T-helper 2 cell treated with Interferon-gamma antibody and Interleukin-4, amounts not matched to agents 5 μg/mL and 100 μg/mL, for 36 hours (primary cell): ENCODE measurements at regions not wholly inside any gene's neighbourhood (a gene's known extent, or its start where the extent isn't known, plus 50 kb on each side); places are given as distances from the start of the nearest gene placed in this dataset.

Source experiments
- DNase-seq: peaks from one replicate; pipeline ENCODE4 v3.0.0; 2021; ENCODE audit warnings: low spot score
- H3K27ac Mint-ChIP-seq: one replicate; pipeline ENCODE4 v1.8.0; 2021; ENCODE audit warnings: mild to moderate bottlenecking, mixed read lengths
- H3K27me3 Mint-ChIP-seq: one replicate; pipeline ENCODE4 v1.8.0; 2021; ENCODE audit warnings: low read depth, mixed read lengths
- H3K36me3 Mint-ChIP-seq: one replicate; pipeline ENCODE4 v1.8.0; 2021; ENCODE audit warnings: low read depth, mixed read lengths
- H3K4me1 Mint-ChIP-seq: one replicate; pipeline ENCODE4 v1.8.0; 2021; ENCODE audit warnings: low read depth, mixed read lengths
- H3K4me3 Mint-ChIP-seq: one replicate; pipeline ENCODE4 v1.8.0; 2022; ENCODE audit warnings: mild to moderate bottlenecking, moderate library complexity, mixed read lengths
- H3K9me3 Mint-ChIP-seq: one replicate; pipeline ENCODE4 v1.8.0; 2021; ENCODE audit warnings: mixed read lengths

- no peaks in the 10 kb centered on the region for H3K4me1 Mint-ChIP-seq
- no peak for DNase-seq
- no peaks in the 10 kb centered on the region for H3K36me3 Mint-ChIP-seq
- H3K9me3 Mint-ChIP-seq = no peaks in the 10 kb centered on the region
- no peak overlapping the region for H3K4me3 Mint-ChIP-seq
- H3K27ac Mint-ChIP-seq = no peak overlapping the region
- H3K27me3 Mint-ChIP-seq = peaks cover 34% of the 10 kb centered on the region
Observed at GRCh38 chr1:11338284-11338924, 65.4 kb downstream of the UBIAD1 start.

- no peak for DNase-seq
- no peaks in the 10 kb centered on the region for H3K36me3 Mint-ChIP-seq
- H3K4me1 Mint-ChIP-seq = no peaks in the 10 kb centered on the region
- no peak overlapping the region for H3K27ac Mint-ChIP-seq
- no peaks in the 10 kb centered on the region for H3K9me3 Mint-ChIP-seq
- peaks cover 34% of the 10 kb centered on the region for H3K27me3 Mint-ChIP-seq
- H3K4me3 Mint-ChIP-seq = no peak overlapping the region
Observed at GRCh38 chr1:11339346-11340232, 66.6 kb downstream of the UBIAD1 start.

GRCh38 chr1:11340233-11340632 lies 67.2 kb downstream of the UBIAD1 start:
- peaks cover 34% of the 10 kb centered on the region for H3K27me3 Mint-ChIP-seq
- H3K27ac Mint-ChIP-seq = no peak overlapping the region
- no peak for DNase-seq
- no peaks in the 10 kb centered on the region for H3K4me1 Mint-ChIP-seq
- no peaks in the 10 kb centered on the region for H3K36me3 Mint-ChIP-seq
- no peak overlapping the region for H3K4me3 Mint-ChIP-seq
- no peaks in the 10 kb centered on the region for H3K9me3 Mint-ChIP-seq

GRCh38 chr1:11341901-11342552 lies 69.0 kb downstream of the UBIAD1 start:
- H3K36me3 Mint-ChIP-seq = no peaks in the 10 kb centered on the region
- H3K4me3 Mint-ChIP-seq = no peak overlapping the region
- H3K27me3 Mint-ChIP-seq = peaks cover 34% of the 10 kb centered on the region
- H3K27ac Mint-ChIP-seq = no peak overlapping the region
- H3K9me3 Mint-ChIP-seq = no peaks in the 10 kb centered on the region
- no peak for DNase-seq
- H3K4me1 Mint-ChIP-seq = no peaks in the 10 kb centered on the region

- H3K36me3 Mint-ChIP-seq = no peaks in the 10 kb centered on the region
- H3K27ac Mint-ChIP-seq = no peak overlapping the region
- H3K4me1 Mint-ChIP-seq = no peaks in the 10 kb centered on the region
- no peak overlapping the region for H3K4me3 Mint-ChIP-seq
- DNase-seq = no peak
- H3K9me3 Mint-ChIP-seq = no peaks in the 10 kb centered on the region
- peaks cover 32% of the 10 kb centered on the region for H3K27me3 Mint-ChIP-seq
Observed at GRCh38 chr1:11342621-11343032, 69.6 kb downstream of the UBIAD1 start.

- H3K27ac Mint-ChIP-seq = no peak overlapping the region
- no peak for DNase-seq
- peaks cover 12% of the 10 kb centered on the region for H3K27me3 Mint-ChIP-seq
- H3K4me1 Mint-ChIP-seq = peaks cover 2% of the 10 kb centered on the region
- no peaks in the 10 kb centered on the region for H3K36me3 Mint-ChIP-seq
- H3K9me3 Mint-ChIP-seq = peaks cover 9% of the 10 kb centered on the region
- no peak overlapping the region for H3K4me3 Mint-ChIP-seq
Observed at GRCh38 chr1:11345971-11346715, 73.1 kb downstream of the UBIAD1 start.

- peaks cover 12% of the 10 kb centered on the region for H3K27me3 Mint-ChIP-seq
Observed at GRCh38 chr1:11350265-11350664, 77.3 kb downstream of the UBIAD1 start.

GRCh38 chr1:11352058-11352715 lies 79.2 kb downstream of the UBIAD1 start:
- H3K36me3 Mint-ChIP-seq = no peaks in the 10 kb centered on the region
- no peak for DNase-seq
- H3K27ac Mint-ChIP-seq = no peak overlapping the region
- peaks cover 12% of the 10 kb centered on the region for H3K27me3 Mint-ChIP-seq
- peaks cover 2% of the 10 kb centered on the region for H3K4me1 Mint-ChIP-seq
- H3K9me3 Mint-ChIP-seq = peaks cover 10% of the 10 kb centered on the region
- no peak overlapping the region for H3K4me3 Mint-ChIP-seq

More at GRCh38 chr1:11350265-11350664, 77.3 kb downstream of the UBIAD1 start:
- H3K4me3 Mint-ChIP-seq = no peak overlapping the region
- H3K36me3 Mint-ChIP-seq = no peaks in the 10 kb centered on the region
- H3K4me1 Mint-ChIP-seq = peaks cover 2% of the 10 kb centered on the region
- peaks cover 10% of the 10 kb centered on the region for H3K9me3 Mint-ChIP-seq
- H3K27ac Mint-ChIP-seq = no peak overlapping the region
- DNase-seq = no peak

- H3K27ac Mint-ChIP-seq = no peak overlapping the region
- DNase-seq = no peak
- H3K4me1 Mint-ChIP-seq = peaks cover 2% of the 10 kb centered on the region
- peaks cover 10% of the 10 kb centered on the region for H3K9me3 Mint-ChIP-seq
- H3K27me3 Mint-ChIP-seq = peaks cover 12% of the 10 kb centered on the region
- H3K4me3 Mint-ChIP-seq = no peak overlapping the region
- H3K36me3 Mint-ChIP-seq = no peaks in the 10 kb centered on the region
Observed at GRCh38 chr1:11352816-11353799, 80.1 kb downstream of the UBIAD1 start.

GRCh38 chr1:11354893-11355553 lies 82.0 kb downstream of the UBIAD1 start:
- no peak overlapping the region for H3K27ac Mint-ChIP-seq
- H3K27me3 Mint-ChIP-seq = peaks cover 10% of the 10 kb centered on the region
- DNase-seq = no peak
- H3K4me3 Mint-ChIP-seq = no peak overlapping the region
- peaks cover 6% of the 10 kb centered on the region for H3K9me3 Mint-ChIP-seq
- H3K36me3 Mint-ChIP-seq = no peaks in the 10 kb centered on the region
- H3K4me1 Mint-ChIP-seq = peaks cover 2% of the 10 kb centered on the region

GRCh38 chr1:11355559-11356475 lies 82.8 kb downstream of the UBIAD1 start:
- Mint-ChIP-seq H3K4me3 (no peak overlapping the region), H3K27me3 (peaks cover 10% of the 10 kb centered on the region), H3K9me3 (peaks cover 5% of the 10 kb centered on the region), H3K36me3 (no peaks in the 10 kb centered on the region), H3K27ac (no peak overlapping the region), H3K4me1 (no peaks in the 10 kb centered on the region)
- DNase-seq = no peak
